H9 (cell line): ENCODE measurements at regions not wholly inside any gene's neighbourhood (a gene's known extent, or its start where the extent isn't known, plus 50 kb on each side); places are given as distances from the start of the nearest gene placed in this dataset.

Experiments used
- DNase-seq: peaks from one replicate; pipeline ENCODE4 v3.0.0-alpha.2; 2017
- H2AFZ ChIP-seq: one replicate; pipeline ENCODE4 v1.6.1; 2013; ENCODE audit warnings: mild to moderate bottlenecking, low read length, control low read depth, moderate library complexity
- H2AK5ac ChIP-seq: 2 replicates; pipeline ENCODE4 v1.6.1; 2013; ENCODE audit warnings: low read length, control low read depth, mixed read lengths; ENCODE audit not compliant: insufficient read length
- H2BK120ac ChIP-seq: one replicate; pipeline ENCODE4 v1.6.1; 2013; ENCODE audit warnings: low read depth, mild to moderate bottlenecking, low read length, control low read depth, inconsistent platforms; ENCODE audit not compliant: poor library complexity, severe bottlenecking
- H2BK12ac ChIP-seq: 2 replicates; pipeline ENCODE4 v1.6.1; 2013; ENCODE audit warnings: low read length, control low read depth, mixed read lengths, low read depth; ENCODE audit not compliant: insufficient read length
- H2BK15ac ChIP-seq: 2 replicates; pipeline ENCODE4 v1.6.1; 2013; ENCODE audit warnings: low read depth, low read length, control low read depth
- H2BK20ac ChIP-seq: one replicate; pipeline ENCODE4 v1.6.1; 2013; ENCODE audit warnings: low read depth, mild to moderate bottlenecking, low read length, control low read depth, inconsistent platforms; ENCODE audit not compliant: poor library complexity, severe bottlenecking
- H2BK5ac ChIP-seq: 2 replicates; pipeline ENCODE4 v1.6.1; 2013; ENCODE audit warnings: low read length, control low read depth, mixed read lengths; ENCODE audit not compliant: insufficient read length
- H3K14ac ChIP-seq: 2 replicates; pipeline ENCODE4 v1.6.1; 2013; ENCODE audit warnings: low read length, control low read depth; ENCODE audit not compliant: insufficient read depth
- H3K18ac ChIP-seq: 2 replicates; pipeline ENCODE4 v1.6.1; 2013; ENCODE audit warnings: low read depth, mild to moderate bottlenecking, mixed read lengths, low read length, control low read depth; ENCODE audit not compliant: insufficient read length
- H3K23ac ChIP-seq: 2 replicates; pipeline ENCODE4 v1.6.1; 2013; ENCODE audit warnings: low read length, control low read depth, mixed read lengths, low read depth; ENCODE audit not compliant: insufficient read length
- H3K23me2 ChIP-seq: 2 replicates; pipeline ENCODE4 v1.6.1; 2013; ENCODE audit warnings: low read depth, mild to moderate bottlenecking, mixed read lengths, low read length, control low read depth; ENCODE audit not compliant: insufficient read length, poor library complexity, severe bottlenecking
- H3K27ac ChIP-seq: 2 replicates; pipeline ENCODE4 v1.5.1; 2013; ENCODE audit warnings: low read length, control low read depth, mixed read lengths, low read depth; ENCODE audit not compliant: insufficient read length
- H3K27me3 ChIP-seq: 2 replicates; pipeline ENCODE4 v1.6.1; 2013; ENCODE audit warnings: low read length, control low read depth, inconsistent platforms; ENCODE audit not compliant: insufficient read depth
- H3K4ac ChIP-seq: 2 replicates; pipeline ENCODE4 v1.6.1; 2013; ENCODE audit warnings: low read depth, mild to moderate bottlenecking, control low read depth, inconsistent platforms, low read length, moderate library complexity
- H3K4me1 ChIP-seq: 2 replicates; pipeline ENCODE4 v1.6.1; 2013; ENCODE audit warnings: low read length, control low read depth, inconsistent platforms; ENCODE audit not compliant: insufficient read depth
- H3K4me2 ChIP-seq: 2 replicates; pipeline ENCODE4 v1.6.1; 2013; ENCODE audit warnings: low read length, control low read depth, mixed read lengths; ENCODE audit not compliant: insufficient read length, insufficient read depth
- H3K56ac ChIP-seq: 2 replicates; pipeline ENCODE4 v1.6.1; 2013; ENCODE audit warnings: low read depth, mild to moderate bottlenecking, mixed read lengths, low read length, control low read depth; ENCODE audit not compliant: insufficient read length
- H3K79me1 ChIP-seq: 2 replicates; pipeline ENCODE4 v1.6.1; 2013; ENCODE audit warnings: low read depth, mild to moderate bottlenecking, moderate library complexity, low read length, control low read depth, inconsistent platforms; ENCODE audit not compliant: insufficient read depth, poor library complexity, severe bottlenecking
- H3K79me2 ChIP-seq: 2 replicates; pipeline ENCODE4 v1.6.1; 2013; ENCODE audit warnings: low read length, control low read depth, inconsistent platforms; ENCODE audit not compliant: insufficient read depth
- H3K9ac ChIP-seq: 2 replicates; pipeline ENCODE4 v1.6.1; 2013; ENCODE audit warnings: low read length, control low read depth, mixed read lengths; ENCODE audit not compliant: insufficient read length; ENCODE audit errors: extremely low read depth
- H3K9me3 ChIP-seq: one replicate; pipeline ENCODE4 v1.6.1; 2013; ENCODE audit warnings: low read depth, low read length, inconsistent platforms; ENCODE audit not compliant: control insufficient read depth
- H3T11ph ChIP-seq: one replicate; pipeline ENCODE4 v1.6.1; 2013; ENCODE audit warnings: mild to moderate bottlenecking, low read length, control low read depth, inconsistent platforms
- H4K20me1 ChIP-seq: one replicate; pipeline ENCODE4 v1.6.1; 2013; ENCODE audit not compliant: control insufficient read depth, insufficient read length, insufficient read depth
- H4K5ac ChIP-seq: 2 replicates; pipeline ENCODE4 v1.6.1; 2013; ENCODE audit warnings: low read depth, mild to moderate bottlenecking, mixed read lengths, low read length, control low read depth; ENCODE audit not compliant: insufficient read length
- H4K8ac ChIP-seq: replicated peaks from 2 replicates; pipeline ENCODE4 v1.6.1; 2013; ENCODE audit warnings: low read length, control low read depth, mixed read lengths, low read depth; ENCODE audit not compliant: insufficient read length
- H4K91ac ChIP-seq: 2 replicates; pipeline ENCODE4 v1.6.1; 2013; ENCODE audit warnings: low read depth, mild to moderate bottlenecking, moderate library complexity, mixed read lengths, low read length, control low read depth; ENCODE audit not compliant: insufficient read length
- H3K27ac Mint-ChIP-seq, 3 experiments: 2 replicates in 2 of 3; 3 replicates in 1 of 3; pipeline ENCODE4 v1.8.0; 2020 to 2021; ENCODE audit warnings: mixed read lengths in 3 of 3, mild to moderate bottlenecking in 1 of 3, moderate library complexity in 1 of 3
- H3K27me3 Mint-ChIP-seq: 2 replicates; pipeline ENCODE4 v1.8.0; 2021; ENCODE audit warnings: low read depth, mild to moderate bottlenecking, moderate library complexity, mixed read lengths
- H3K36me3 Mint-ChIP-seq, 3 experiments: 2 replicates in 2 of 3; 3 replicates in 1 of 3; pipeline ENCODE4 v1.8.0; 2020 to 2021; ENCODE audit warnings: low read depth in 3 of 3, mixed read lengths in 3 of 3; ENCODE audit not compliant: insufficient read depth in 1 of 3
- H3K4me1 Mint-ChIP-seq, 2 experiments: 2 replicates each; pipeline ENCODE4 v1.8.0; 2020; ENCODE audit warnings: mixed read lengths in 2 of 2
- H3K4me3 Mint-ChIP-seq, 2 experiments: 2 replicates in 1 of 2; 3 replicates in 1 of 2; pipeline ENCODE4 v1.8.0; 2020 to 2021; ENCODE audit warnings: mild to moderate bottlenecking in 2 of 2, mixed read lengths in 2 of 2, moderate library complexity in 1 of 2
- H3K9me3 Mint-ChIP-seq, 2 experiments: 2 replicates in 1 of 2; 3 replicates in 1 of 2; pipeline ENCODE4 v1.8.0; 2020; ENCODE audit warnings: mild to moderate bottlenecking in 2 of 2, mixed read lengths in 2 of 2, moderate library complexity in 1 of 2
- CTCF ChIP-seq: fragments of 200-600 bp; sonication (generic); conservative IDR thresholded peaks from 3 replicates; pipeline ENCODE4 v1.8.0; 2021; ENCODE audit warnings: antibody characterized with exemption, mild to moderate bottlenecking
- WGBS: extraction: QIAGEN DNeasy Blood & Tissue Kit; methylation state at CpG from one replicate; pipeline ENCODE4 v1.1.7; 2013; ENCODE audit warnings: missing lambda C conversion rate, low lambda C conversion rate, mixed read lengths; ENCODE audit not compliant: insufficient read length; ENCODE audit errors: extremely low coverage; 5-methylcytosine and 5-hydroxymethylcytosine counted together

- no peak for DNase-seq
- H2AK5ac ChIP-seq = no peak overlapping the region
- no peak overlapping the region for H3T11ph ChIP-seq
- TF ChIP-seq CTCF = no peak
- H2BK15ac ChIP-seq = no peak overlapping the region
- H3K4ac ChIP-seq = no peak overlapping the region
- Mint-ChIP-seq H3K4me3 (no peak overlapping the region), H3K27ac (no peak overlapping the region), H3K9me3 (peaks cover 69 to 71% of the 10 kb centered on the region in 2 experiments), H3K4me1 (no peaks in the 10 kb centered on the region), H3K27me3 (no peaks in the 10 kb centered on the region), H3K36me3 (peaks cover 0 to 2% (median 0%) of the 10 kb centered on the region in 3 experiments; a peak in 2 of 7 replicates)
- H3K14ac ChIP-seq = no peak overlapping the region
- H2BK12ac ChIP-seq = no peak overlapping the region
- H2BK20ac ChIP-seq = no peak overlapping the region
- no peaks in the 10 kb centered on the region for H3K27me3 ChIP-seq
- H3K23ac ChIP-seq = no peak overlapping the region
- no peak overlapping the region for H3K27ac ChIP-seq
- H3K79me1 ChIP-seq = no peaks in the 10 kb centered on the region
- H3K9ac ChIP-seq = no peak overlapping the region
- peaks cover 14% of the 10 kb centered on the region for H3K9me3 ChIP-seq
- no peak overlapping the region for H2BK5ac ChIP-seq
- no peaks in the 10 kb centered on the region for H3K79me2 ChIP-seq
- no peaks in the 10 kb centered on the region for H3K4me1 ChIP-seq
- no peaks in the 10 kb centered on the region for H4K20me1 ChIP-seq
- no peak overlapping the region for H4K8ac ChIP-seq
- no peak overlapping the region for H4K91ac ChIP-seq
- H2AFZ ChIP-seq = no peak overlapping the region
- H2BK120ac ChIP-seq = no peak overlapping the region
- H4K5ac ChIP-seq = no peak overlapping the region
- no peak overlapping the region for H3K4me2 ChIP-seq
- H3K23me2 ChIP-seq = no peaks in the 10 kb centered on the region
- no CpG with 5 or more reads among the region's 2 CpGs for WGBS
- no peak overlapping the region for H3K56ac ChIP-seq
- H3K18ac ChIP-seq = no peak overlapping the region
These were observed 130.7 kb upstream of the MAGEB18 start for GRCh38 chrX:26007462-26007861.
